Spinal cord (tissue), 9 donors: ENCODE measurements at regions not wholly inside any gene's neighbourhood (a gene's known extent, or its start where the extent isn't known, plus 50 kb on each side); places are given as distances from the start of the nearest gene placed in this dataset.
"Not testable (repeated sequence)": the region's sequence is repeated elsewhere in the genome, so short reads cannot be mapped to it uniquely, and the experiment has no call there.

Source experiments
- DNase-seq, 6 donors: peaks; one replicate each; pipeline versions ENCODE4 v3.0.0 to v3.0.0-alpha.2; 2013 to 2015; ENCODE audit warnings: low spot score in 6 of 6, low read depth in 4 of 6
- H3K27ac ChIP-seq: one replicate; pipeline ENCODE4 v1.5.1; 2013; ENCODE audit warnings: low read depth, low read length, control low read depth
- H3K27me3 ChIP-seq: one replicate; pipeline ENCODE4 v1.6.1; 2013; ENCODE audit warnings: low read length; ENCODE audit not compliant: control insufficient read depth, insufficient read depth
- H3K36me3 ChIP-seq: one replicate; pipeline ENCODE4 v1.6.1; 2013; ENCODE audit warnings: low read length; ENCODE audit not compliant: control insufficient read depth, insufficient read depth
- H3K4me1 ChIP-seq: one replicate; pipeline ENCODE4 v1.6.1; 2013; ENCODE audit warnings: low read length; ENCODE audit not compliant: control insufficient read depth, insufficient read depth
- H3K4me3 ChIP-seq: one replicate; pipeline ENCODE4 v1.5.1; 2013; ENCODE audit warnings: low read depth, low read length, control low read depth
- H3K9me3 ChIP-seq: one replicate; pipeline ENCODE4 v1.6.1; 2013; ENCODE audit warnings: low read length; ENCODE audit not compliant: control insufficient read depth, insufficient read depth
- WGBS: methylation state at CpG from one replicate; pipeline ENCODE4 v1.1.5; 2013; ENCODE audit warnings: missing lambda C conversion rate; ENCODE audit not compliant: insufficient coverage; 5-methylcytosine and 5-hydroxymethylcytosine counted together
- donor health status: healthy.

DNA sequence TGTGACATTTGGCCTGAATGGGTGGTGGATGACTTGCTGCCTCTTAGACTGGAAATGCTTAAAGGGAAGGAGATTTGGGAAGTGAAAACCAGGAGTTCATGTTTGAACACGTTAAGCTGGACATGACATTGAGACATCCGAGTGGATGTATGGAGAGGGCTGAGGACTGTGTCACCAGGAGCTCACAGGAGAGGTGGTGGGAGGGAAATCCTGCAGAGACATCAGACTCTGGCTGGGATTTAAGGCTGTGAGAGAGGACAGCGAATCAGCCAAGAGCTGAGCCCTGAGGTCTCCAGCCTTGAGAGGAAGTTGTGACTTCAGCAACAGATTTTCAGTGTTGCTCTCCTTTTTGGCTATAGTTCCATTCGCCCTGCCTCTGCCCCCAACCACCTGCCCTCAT is 432.5 kb upstream of the SPATA31A3 start:
- H3K27ac ChIP-seq, H3K9me3 ChIP-seq, H3K36me3 ChIP-seq, H3K4me1 ChIP-seq, DNase-seq, H3K27me3 ChIP-seq, H3K4me3 ChIP-seq: not testable (repeated sequence)
- WGBS: no CpG with 5 or more reads among the region's 4 CpGs

DNA sequence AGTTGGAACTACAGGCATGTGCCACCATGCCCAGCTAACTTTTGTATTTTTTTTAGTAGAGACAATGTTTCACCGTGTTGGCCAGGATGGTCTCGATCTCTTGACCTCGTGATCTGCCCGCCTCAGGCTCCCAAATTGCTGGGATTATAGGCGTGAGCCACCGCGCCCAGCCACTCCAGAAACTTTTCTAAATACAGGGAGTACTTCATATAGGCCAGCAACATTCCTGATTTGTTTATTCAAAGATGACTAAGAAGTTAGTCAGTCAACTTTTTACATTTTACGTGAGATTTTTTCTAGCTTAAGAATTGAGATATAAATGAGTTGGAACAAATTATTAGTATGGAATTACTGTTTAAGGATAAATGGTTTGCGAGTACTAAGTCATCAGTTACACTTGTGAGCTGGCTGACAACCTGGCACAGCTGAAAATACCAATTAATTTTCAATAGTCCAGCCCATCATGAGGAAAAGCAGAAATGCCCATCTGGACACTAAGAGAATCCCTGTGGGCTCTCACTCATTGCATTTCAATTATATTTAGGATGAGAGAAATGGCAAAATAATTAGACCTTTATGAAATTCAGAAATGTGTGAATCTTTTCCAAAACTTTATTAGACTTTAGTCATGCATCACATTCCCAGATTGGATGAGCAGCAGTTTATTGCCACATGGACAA is 430.8 kb upstream of the SPATA31A3 start:
- no CpG with 5 or more reads among the region's 9 CpGs for WGBS
- DNase-seq, H3K36me3 ChIP-seq, H3K4me3 ChIP-seq, H3K27ac ChIP-seq, H3K27me3 ChIP-seq, H3K4me1 ChIP-seq, H3K9me3 ChIP-seq: not testable (repeated sequence)

DNA sequence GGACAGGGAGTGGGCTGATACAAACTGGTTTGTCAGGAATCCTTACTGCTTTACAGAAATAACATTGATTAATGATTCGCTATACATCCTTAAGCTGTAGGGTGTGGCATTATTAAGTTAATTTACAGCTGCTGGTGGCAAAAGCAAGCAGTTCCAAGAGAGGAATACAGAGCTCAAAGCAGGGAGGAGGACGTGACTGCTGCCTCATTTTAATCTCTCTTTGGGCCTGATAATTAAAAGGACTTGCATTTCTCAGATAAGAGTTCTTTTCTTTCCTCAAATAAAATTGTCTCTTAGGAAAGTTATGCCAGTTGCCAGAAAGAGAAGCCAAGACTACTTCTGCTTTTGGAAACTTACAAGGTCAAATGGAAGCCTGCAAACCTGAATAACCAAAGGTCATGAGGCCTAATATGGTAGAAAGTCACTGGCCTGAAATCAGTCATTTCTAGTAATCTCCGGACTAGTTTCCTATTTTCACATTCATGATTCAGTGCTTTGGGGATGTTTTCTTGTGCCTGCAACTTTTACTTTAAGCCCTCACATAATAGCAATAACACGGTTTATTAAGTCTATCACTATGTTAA is 426.2 kb upstream of the SPATA31A3 start:
- not testable (repeated sequence) for H3K4me1 ChIP-seq, H3K27me3 ChIP-seq, H3K27ac ChIP-seq, H3K9me3 ChIP-seq, H3K4me3 ChIP-seq, DNase-seq, H3K36me3 ChIP-seq
- WGBS: no CpG with 5 or more reads among the region's 4 CpGs

DNA sequence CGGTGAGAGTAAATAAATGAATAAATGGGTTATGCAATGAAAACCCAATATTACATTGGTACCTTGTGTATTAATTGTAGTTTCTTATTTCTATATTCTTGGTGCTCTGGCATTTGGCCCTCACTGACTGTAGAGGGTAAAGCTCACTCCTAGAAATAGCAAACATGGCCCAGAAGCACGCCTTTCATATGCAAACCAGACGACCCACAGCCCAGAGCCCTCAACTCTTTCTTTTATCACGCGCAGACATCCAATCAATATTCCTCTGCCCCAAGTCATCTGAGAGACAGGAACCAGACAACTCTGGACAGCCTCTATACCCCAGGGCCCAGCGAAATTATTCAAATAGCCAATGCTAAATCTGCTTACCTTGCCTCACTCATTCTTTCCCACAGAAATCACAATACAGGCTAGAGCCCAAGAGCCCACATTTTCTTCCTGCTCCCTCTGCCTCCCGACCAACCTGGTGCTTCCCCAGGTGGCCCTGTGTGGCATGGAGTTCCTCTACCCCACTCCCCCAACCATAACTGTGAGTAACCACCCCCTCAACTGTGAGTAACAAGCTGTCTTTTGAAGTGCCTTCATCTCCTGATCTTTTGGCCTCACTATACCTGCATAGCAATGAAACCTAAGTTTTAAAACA is 425.1 kb upstream of the SPATA31A3 start:
- WGBS: no CpG with 5 or more reads among the region's 7 CpGs
- not testable (repeated sequence) for H3K9me3 ChIP-seq

DNA sequence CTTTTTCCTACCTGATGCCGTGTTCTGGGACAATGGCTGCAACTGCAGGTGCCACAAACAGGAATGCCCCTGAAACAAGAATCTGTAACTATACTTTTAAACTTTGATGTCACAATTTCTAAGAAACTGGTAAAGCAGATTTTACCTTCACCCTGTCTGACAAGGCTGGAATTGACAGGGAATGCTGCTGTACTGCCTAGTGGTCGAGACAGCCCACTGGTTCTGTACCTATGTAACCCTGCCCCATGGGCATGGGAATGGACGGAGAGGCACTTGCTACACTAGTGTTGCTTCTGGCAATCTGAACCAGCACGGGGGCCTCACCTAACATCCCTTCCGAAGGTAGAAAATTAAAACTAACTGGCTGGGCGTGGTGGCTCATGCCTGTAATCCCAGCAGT is 424.3 kb upstream of the SPATA31A3 start:
- H3K4me3 ChIP-seq, H3K9me3 ChIP-seq, H3K4me1 ChIP-seq, H3K36me3 ChIP-seq, H3K27ac ChIP-seq, H3K27me3 ChIP-seq, DNase-seq: not testable (repeated sequence)
- no CpG with 5 or more reads among the region's 6 CpGs for WGBS

More for the DNA sequence above, 425.1 kb upstream of the SPATA31A3 start:
- H3K4me1 ChIP-seq, H3K27ac ChIP-seq, H3K4me3 ChIP-seq, DNase-seq, H3K27me3 ChIP-seq, H3K36me3 ChIP-seq: not testable (repeated sequence)

DNA sequence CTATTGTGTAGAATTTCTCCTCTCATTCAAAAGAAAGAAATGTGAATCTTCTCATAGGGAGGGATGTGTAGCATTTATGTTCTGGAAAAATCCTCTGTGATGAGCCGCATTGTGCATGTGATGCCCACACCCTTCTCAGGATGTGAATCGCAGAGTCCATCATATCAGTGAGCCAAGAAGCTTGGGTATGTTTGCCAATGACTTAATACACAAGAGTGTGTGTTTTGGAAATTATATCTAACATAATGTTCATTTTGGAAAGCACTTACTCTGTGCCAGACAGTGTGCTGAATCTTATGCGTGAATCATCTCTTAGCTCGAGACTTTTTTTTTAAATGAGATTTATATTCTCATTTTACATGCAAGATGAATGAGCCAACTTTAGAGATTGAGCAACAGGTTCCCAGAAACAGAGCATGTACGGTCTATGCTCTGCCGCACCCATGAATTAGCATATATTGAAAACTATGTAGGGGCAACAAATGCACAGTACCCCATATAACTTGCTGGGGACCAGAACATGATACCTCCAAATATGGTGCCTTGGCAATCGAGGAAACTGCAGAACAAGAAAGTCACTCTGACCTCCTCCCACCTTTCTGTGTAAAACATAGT is 418.4 kb upstream of the SPATA31A3 start:
- H3K27me3 ChIP-seq, DNase-seq, H3K4me3 ChIP-seq, H3K4me1 ChIP-seq, H3K36me3 ChIP-seq, H3K9me3 ChIP-seq, H3K27ac ChIP-seq: not testable (repeated sequence)
- no CpG with 5 or more reads among the region's 7 CpGs for WGBS

DNA sequence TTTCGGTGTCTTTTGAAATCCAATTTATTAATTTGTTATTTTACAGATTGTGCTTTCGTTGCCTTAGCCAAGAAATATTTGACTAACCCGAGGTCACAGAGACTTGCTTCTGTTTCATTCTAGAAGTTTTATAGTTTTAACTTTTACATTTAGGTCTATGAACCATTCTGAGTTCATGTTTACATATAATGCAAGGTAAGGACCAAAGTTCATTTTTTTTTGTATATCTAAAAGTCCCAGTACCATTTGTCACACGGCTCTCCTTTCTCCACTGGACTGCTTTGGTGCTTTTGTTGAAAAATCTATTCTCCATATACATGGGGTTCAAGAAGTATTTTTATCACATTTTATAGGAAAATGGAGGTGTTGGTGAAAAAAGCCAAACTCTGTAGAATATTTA is 411.4 kb upstream of the SPATA31A3 start:
- H3K27me3 ChIP-seq, H3K27ac ChIP-seq, H3K4me3 ChIP-seq, DNase-seq, H3K9me3 ChIP-seq, H3K36me3 ChIP-seq, H3K4me1 ChIP-seq: not testable (repeated sequence)
- WGBS: no CpG with 5 or more reads among the region's 4 CpGs

DNA sequence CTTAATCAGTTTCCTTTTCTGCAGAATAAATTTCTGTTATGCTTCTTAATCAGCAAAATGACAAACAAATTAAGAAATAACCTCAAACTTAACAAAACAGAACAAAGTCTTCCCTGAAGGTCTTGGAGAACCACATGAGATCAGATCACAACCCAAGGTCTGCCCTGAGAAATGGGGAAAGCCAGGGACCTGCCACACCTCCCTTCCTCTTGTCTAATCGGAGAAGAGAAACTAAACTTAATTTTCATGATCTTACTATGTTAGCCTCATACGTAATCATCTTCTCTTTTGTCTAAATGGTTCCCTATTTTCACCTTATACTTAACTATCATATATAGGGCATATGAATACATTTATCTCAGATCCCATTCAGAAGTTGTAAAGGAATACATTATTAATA is 405.4 kb upstream of the SPATA31A3 start:
- not testable (repeated sequence) for H3K27ac ChIP-seq

DNA sequence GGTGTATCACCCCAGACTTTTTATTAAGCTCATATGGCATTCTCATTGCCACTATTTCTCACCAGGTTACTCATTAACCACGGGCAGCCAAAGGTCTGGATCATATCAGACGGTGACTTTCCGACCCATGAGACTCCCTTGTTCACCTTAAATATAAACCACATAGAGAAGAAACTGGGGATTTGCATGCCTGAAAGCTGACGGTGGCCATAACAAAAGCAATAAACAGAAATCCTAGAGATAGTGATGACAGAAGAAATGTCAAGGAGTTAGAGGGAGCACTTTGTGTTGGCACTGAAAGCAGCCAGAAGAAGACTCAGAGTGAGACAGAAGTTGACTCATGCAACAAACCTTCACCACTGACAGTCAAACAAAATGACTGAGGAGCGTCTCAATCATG is 402.4 kb upstream of the SPATA31A3 start:
- not testable (repeated sequence) for H3K27me3 ChIP-seq
- WGBS: no CpG with 5 or more reads among the region's 5 CpGs

More for the DNA sequence above, 405.4 kb upstream of the SPATA31A3 start:
- H3K4me3 ChIP-seq, H3K9me3 ChIP-seq, H3K4me1 ChIP-seq, H3K36me3 ChIP-seq, H3K27me3 ChIP-seq, DNase-seq: not testable (repeated sequence)
- WGBS: no CpG with 5 or more reads among the region's 2 CpGs

DNA sequence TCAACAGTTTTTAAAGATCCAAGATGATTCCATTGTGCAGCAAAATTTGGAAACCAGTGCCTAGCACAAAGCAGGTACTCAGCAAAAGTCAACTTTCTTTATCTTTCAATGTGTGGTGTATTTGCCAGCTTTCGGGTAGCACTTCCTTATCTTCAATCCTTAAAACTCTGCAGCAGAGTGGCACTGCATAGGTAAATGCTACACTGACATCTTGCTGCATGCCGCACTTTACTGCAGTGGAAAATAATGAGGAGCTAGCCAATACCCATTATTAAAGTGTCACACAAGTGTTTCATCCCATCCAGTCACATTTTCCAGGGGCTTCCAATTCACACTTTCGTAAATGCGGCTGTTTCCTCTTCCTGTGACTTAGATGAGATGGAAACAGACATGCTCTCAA is 401.7 kb upstream of the SPATA31A3 start:
- DNase-seq, H3K4me3 ChIP-seq, H3K9me3 ChIP-seq, H3K36me3 ChIP-seq, H3K27ac ChIP-seq, H3K4me1 ChIP-seq, H3K27me3 ChIP-seq: not testable (repeated sequence)
- WGBS: no CpG with 5 or more reads among the region's 4 CpGs

More for the DNA sequence above, 402.4 kb upstream of the SPATA31A3 start:
- H3K4me3 ChIP-seq, H3K9me3 ChIP-seq, DNase-seq, H3K36me3 ChIP-seq, H3K27ac ChIP-seq, H3K4me1 ChIP-seq: not testable (repeated sequence)
